ENCODE measurements at regions not wholly inside any gene's neighbourhood (a gene's known extent, or its start where the extent isn't known, plus 50 kb on each side); places are given as distances from the start of the nearest gene placed in this dataset.

DNA sequence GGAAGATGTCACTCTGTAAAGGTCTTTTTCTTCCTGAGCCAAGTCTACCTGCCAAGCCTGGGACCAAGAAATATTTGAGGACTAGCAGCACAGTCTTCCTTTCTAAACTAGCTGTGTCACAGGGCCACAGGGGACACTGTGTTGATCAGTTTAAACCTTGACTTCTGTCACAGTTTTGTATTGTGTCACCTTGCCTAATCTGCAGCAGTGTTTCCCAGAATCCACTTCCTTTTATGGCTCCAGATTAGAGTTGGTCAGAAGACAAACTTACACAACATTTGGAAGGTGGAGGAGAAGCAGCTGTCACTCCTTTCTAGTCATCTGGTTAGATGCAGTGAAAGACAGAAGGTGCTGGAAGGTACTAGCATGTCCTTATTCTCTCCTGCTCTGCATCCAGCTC, 143.1 kb upstream of the BCOR start:
- TF ChIP-seq POLR2A (IDR thresholded peaks at IDR 0.05; ENCODE audit: insufficient read depth in 1 of 2, low read depth in 2 of 2, low read length in 2 of 2) (no peak), JUND (CRISPR knock-in tag; IDR thresholded peaks at IDR 0.05) (no peak), POLR2AphosphoS5 (IDR thresholded peaks at IDR 0.05; ENCODE audit: low read depth, low read length) (no peak), ZNF232 (CRISPR knock-in tag; IDR thresholded peaks at IDR 0.05; ENCODE audit: borderline replicate concordance) (no peak), HBP1 (CRISPR knock-in tag; IDR thresholded peaks at IDR 0.05; ENCODE audit: low read depth) (no peak), NFE2L1 (CRISPR knock-in tag; IDR thresholded peaks at IDR 0.05; ENCODE audit: borderline replicate concordance) (no peak), KMT2B (CRISPR knock-in tag; IDR thresholded peaks at IDR 0.05) (no peak), EEA1 (CRISPR knock-in tag; IDR thresholded peaks at IDR 0.05; ENCODE audit: borderline replicate concordance) (no peak), CEBPB (IDR thresholded peaks at IDR 0.05; ENCODE audit: borderline replicate concordance, low read depth, low read length) (no peak), KDM1A (CRISPR knock-in tag; IDR thresholded peaks at IDR 0.05) (no peak), PHF8 (CRISPR knock-in tag; IDR thresholded peaks at IDR 0.05) (no peak)

Data from HepG2 (cell line).